Endothelial cell of umbilical vein (primary cell): ENCODE measurements at regions not wholly inside any gene's neighbourhood (a gene's known extent, or its start where the extent isn't known, plus 50 kb on each side); places are given as distances from the start of the nearest gene placed in this dataset.

Source experiments
- BruUV-seq: library from RNA; stranded (reverse); fragments of 400-500 nt; replicated peaks from 2 replicates; lab custom pipeline; 2021; lab: Mats Ljungman, UMichigan
- CTCF ChIA-PET: fragments of 300-600, 350-600 bp; sonication (Branson Sonifier 250); formaldehyde crosslinking; loops from one replicate; lab custom pipeline; 2021; ENCODE audit warnings: antibody characterized with exemption, inconsistent platforms; lab: Charles Lee
- POLR2A ChIA-PET: fragments of 300-600, 350-600 bp; sonication (Branson Sonifier 250); formaldehyde crosslinking; loops from one replicate; lab custom pipeline; 2021; ENCODE audit warnings: antibody characterized with exemption, inconsistent platforms; lab: Charles Lee
- DNase-seq: peaks from one replicate; pipeline ENCODE4 v3.0.0-alpha.2; 2011; ENCODE audit warnings: low read depth, low spot score
- FAIRE-seq: peaks from 2 replicates; lab custom pipeline; 2011; peaks lifted over from hg19 to GRCh38; lab: Jason Lieb, UNC
- H2AFZ ChIP-seq: 2 replicates; pipeline ENCODE4 v1.6.0; 2012; ENCODE audit warnings: low read depth, low read length, control low read depth, inconsistent platforms
- H3K27ac ChIP-seq: 2 replicates; pipeline ENCODE4 v1.5.1; 2011; ENCODE audit warnings: low read depth, mild to moderate bottlenecking, control low read depth, low read length, moderate library complexity; ENCODE audit not compliant: insufficient read depth
- H3K27me3 ChIP-seq, 2 experiments: 2 replicates each; pipeline versions ENCODE4 v1.6.0 to v1.6.1; 2011; ENCODE audit warnings: low read length in 2 of 2, mixed read lengths in 1 of 2; ENCODE audit not compliant: control insufficient read depth in 2 of 2, insufficient read depth in 2 of 2
- H3K36me3 ChIP-seq, 2 experiments: 2 replicates in 1 of 2; 3 replicates in 1 of 2; pipeline ENCODE4 v1.5.1; 2011; ENCODE audit warnings: low read length in 2 of 2, mild to moderate bottlenecking in 1 of 2, moderate library complexity in 1 of 2; ENCODE audit not compliant: control insufficient read depth in 2 of 2, insufficient read depth in 2 of 2; ENCODE audit errors: extremely low read depth in 1 of 2
- H3K4me1 ChIP-seq: 3 replicates; pipeline ENCODE4 v1.5.1; 2011; ENCODE audit warnings: mild to moderate bottlenecking, low read length; ENCODE audit not compliant: control insufficient read depth, insufficient read depth; ENCODE audit errors: extremely low read depth
- H3K4me2 ChIP-seq: 2 replicates; pipeline ENCODE4 v1.6.1; 2011; ENCODE audit warnings: low read length, control low read depth, mixed read lengths; ENCODE audit not compliant: insufficient read depth
- H3K4me3 ChIP-seq, 3 experiments: fragments of 200-600 bp in 1 of 3; sonication (generic), shearing (Covaris generic) in 1 of 3; replicated peaks in 1 of 3; 2 replicates each; pipeline ENCODE4 v1.5.1; 2011 to 2016; ENCODE audit warnings: control low read depth in 3 of 3, low read length in 3 of 3, mild to moderate bottlenecking in 2 of 3, inconsistent platforms in 1 of 3, low read depth in 1 of 3, moderate library complexity in 1 of 3; ENCODE audit not compliant: insufficient read depth in 1 of 3
- H3K79me2 ChIP-seq: 2 replicates; pipeline ENCODE4 v1.6.0; 2012; ENCODE audit warnings: low read length, inconsistent platforms; ENCODE audit not compliant: control insufficient read depth, insufficient read depth
- H3K9ac ChIP-seq: replicated peaks from 2 replicates; pipeline ENCODE3; 2011; ENCODE audit warnings: low read length, control low read depth; ENCODE audit not compliant: insufficient read depth; ENCODE audit errors: extremely low read depth
- H3K9me1 ChIP-seq: replicated peaks from 3 replicates; pipeline ENCODE4 v1.6.0; 2011; ENCODE audit warnings: mild to moderate bottlenecking, low read length; ENCODE audit not compliant: control insufficient read depth, insufficient read depth; ENCODE audit errors: extremely low read depth
- H3K9me3 ChIP-seq: replicated peaks from 2 replicates; pipeline ENCODE4 v1.5.1; 2012; ENCODE audit warnings: low read length, inconsistent platforms; ENCODE audit not compliant: control insufficient read depth, insufficient read depth
- H4K20me1 ChIP-seq: replicated peaks from 2 replicates; pipeline ENCODE3; 2011; ENCODE audit warnings: mild to moderate bottlenecking, low read length; ENCODE audit not compliant: control insufficient read depth, insufficient read depth; ENCODE audit errors: extremely low read depth
- EZH2 ChIP-seq: IDR thresholded peaks from 2 replicates; pipeline ENCODE4 v1.6.1; 2012; ENCODE audit warnings: borderline replicate concordance, low read depth, mild to moderate bottlenecking, moderate library complexity, low read length, inconsistent platforms; ENCODE audit not compliant: severe bottlenecking
- FOS ChIP-seq: IDR thresholded peaks from 2 replicates; pipeline ENCODE4 v1.6.1; 2011; ENCODE audit warnings: mild to moderate bottlenecking, low read length, moderate library complexity, borderline replicate concordance; ENCODE audit not compliant: insufficient read depth
- GATA2 ChIP-seq: IDR thresholded peaks from 2 replicates; pipeline ENCODE4 v1.7.0; 2011; ENCODE audit warnings: low read depth, mild to moderate bottlenecking, moderate library complexity, mixed read lengths, low read length; ENCODE audit not compliant: insufficient read length, insufficient read depth
- JUN ChIP-seq: IDR thresholded peaks from 2 replicates; pipeline ENCODE4 v1.6.1; 2011; ENCODE audit warnings: borderline replicate concordance, low read depth; ENCODE audit not compliant: insufficient read length, insufficient read depth
- MYC ChIP-seq: IDR thresholded peaks from one replicate; pipeline ENCODE4 v1.6.1; 2011; ENCODE audit warnings: mild to moderate bottlenecking, low read depth, low read length
- POLR2A ChIP-seq: IDR thresholded peaks from 2 replicates; pipeline ENCODE4 v1.6.1; 2012; ENCODE audit warnings: low read depth, mild to moderate bottlenecking, control low read depth, low read length
- POLR2AphosphoS5 ChIP-seq: IDR thresholded peaks from 2 replicates; pipeline ENCODE4 v1.6.1; 2012; ENCODE audit warnings: low read depth, mild to moderate bottlenecking, control low read depth, low read length, moderate library complexity; ENCODE audit not compliant: insufficient read depth
- dilution Hi-C: fragments of 300-500 bp; cut with MboI; formaldehyde crosslinking; loops from one replicate; pipeline ENCODE4 v1.15.0; 2019; ENCODE audit warnings: low sequenced_read_pairs; ENCODE audit not compliant: extremely low pct_ligation_motif_present
- intact Hi-C: fragments of 100-400 bp; cut with micrococcal nuclease; formaldehyde crosslinking; loops from one replicate; pipeline ENCODE4 v1.10.0; 2022
- TF ChIP-seq, protein P1 (sequence below): IDR thresholded peaks from 2 replicates; pipeline ENCODE4 v1.6.1; 2011; ENCODE audit not compliant: insufficient read depth, insufficient read length
- TF ChIP-seq, protein P2 (sequence below), 2 donors: IDR thresholded peaks; 1 replicate in 1 of 2; 2 replicates in 1 of 2; pipeline ENCODE4 v1.5.1; 2011; ENCODE audit warnings: low read length in 2 of 2, mild to moderate bottlenecking in 2 of 2, moderate library complexity in 2 of 2, control low read depth in 1 of 2, inconsistent platforms in 1 of 2, low read depth in 1 of 2; ENCODE audit not compliant: insufficient read depth in 1 of 2; ENCODE audit errors: extremely low read depth in 1 of 2

DNA sequence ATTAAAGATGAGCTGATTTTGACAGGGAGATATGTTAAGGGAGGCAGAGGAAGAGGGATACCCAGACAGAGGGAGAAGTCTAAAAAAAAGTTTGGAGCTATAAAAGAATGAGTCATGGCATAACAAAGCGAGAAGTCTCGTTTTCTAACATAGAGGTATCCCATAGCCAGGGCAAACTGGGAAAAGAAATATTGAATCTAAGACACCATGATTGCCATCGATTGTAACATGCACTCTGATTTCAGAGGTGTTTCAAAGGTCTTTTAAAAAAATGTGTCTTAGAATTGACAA, 110.7 kb downstream of the MDH1 start:
- Histone ChIP-seq H3K9ac (no peak overlapping the region), H3K9me3 (no peaks in the 10 kb centered on the region), H3K4me3 (no peak overlapping the region), H3K9me1 (no peaks in the 10 kb centered on the region), H4K20me1 (no peaks in the 10 kb centered on the region), H3K36me3 (no peaks in the 10 kb centered on the region), H3K27ac (peak overlapping the region; percentile 48), H3K4me1 (peaks cover 16% of the 10 kb centered on the region), H3K27me3 (no peaks in the 10 kb centered on the region), H2AFZ (peak overlapping the region; percentile 27), H3K79me2 (no peaks in the 10 kb centered on the region), H3K4me2 (peak overlapping the region; percentile 17)
- intact Hi-C loops (loop anchor here (1.0 to 10.0 kb wide), 3 partner anchors 37 to 315 kb away; partner anchors contain the start of genes UGP2 and VPS54), dilution Hi-C loops (no loop called here)
- CTCF ChIA-PET, result interaction anchor here (0.7 to 2.9 kb wide), 30 partner anchors 10 to 628 kb away, joined by 3 to 80 read pairs (median 6); partner anchors contain the start of genes MDH1, UGP2 and WDPCP
- peak; percentile 26 for FAIRE-seq
- no TSS peak for BruUV-seq
- no peak for DNase-seq
- TF ChIP-seq JUN (peak; percentile 12), FOS (peak; percentile 70), POLR2A (no peak)
- POLR2A ChIA-PET, result interaction anchor here (1.6 kb wide), 1 partner anchor 141 kb away, joined by 8 read pairs; the partner anchor contains the start of gene UGP2

DNA sequence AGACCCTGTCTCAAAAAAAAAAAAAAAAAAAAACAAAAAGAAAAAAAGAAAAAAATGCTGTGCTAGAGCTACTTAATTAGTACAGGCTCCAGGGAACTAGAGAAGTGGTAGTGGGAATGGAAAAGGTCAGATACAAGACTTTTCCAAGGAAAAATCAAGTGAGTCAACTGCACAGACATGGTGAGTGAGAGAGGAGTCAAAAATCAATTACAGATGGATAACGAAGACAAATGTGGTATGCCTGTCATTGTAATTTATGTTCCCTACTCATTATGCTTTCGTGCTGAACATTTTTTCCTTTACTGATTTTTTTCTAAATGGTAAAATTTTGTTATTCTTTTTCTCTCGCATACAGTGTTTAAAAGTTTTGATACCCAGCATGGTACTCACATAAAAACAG, 111.5 kb downstream of the MDH1 start:
- no peaks in the 10 kb centered on the region for H3K27me3 ChIP-seq
- ChIA-PET CTCF (interaction anchor here (1.3 to 2.9 kb wide), 8 partner anchors 28 to 161 kb away, joined by 3 to 80 read pairs (median 12); partner anchors contain the start of gene UGP2), POLR2A (no interaction called here)
- H3K79me2 ChIP-seq, result no peaks in the 10 kb centered on the region
- H3K9me3 ChIP-seq, result no peaks in the 10 kb centered on the region
- TF ChIP-seq POLR2AphosphoS5, result no peak
- TF ChIP-seq MYC, result no peak
- TF ChIP-seq JUN, result no peak
- no peak for TF ChIP-seq EZH2
- TF ChIP-seq, protein P1, sequence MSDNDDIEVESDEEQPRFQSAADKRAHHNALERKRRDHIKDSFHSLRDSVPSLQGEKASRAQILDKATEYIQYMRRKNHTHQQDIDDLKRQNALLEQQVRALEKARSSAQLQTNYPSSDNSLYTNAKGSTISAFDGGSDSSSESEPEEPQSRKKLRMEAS, result no peak
- TF ChIP-seq POLR2A, result no peak
- no peak for TF ChIP-seq GATA2
- TF ChIP-seq, protein P2, sequence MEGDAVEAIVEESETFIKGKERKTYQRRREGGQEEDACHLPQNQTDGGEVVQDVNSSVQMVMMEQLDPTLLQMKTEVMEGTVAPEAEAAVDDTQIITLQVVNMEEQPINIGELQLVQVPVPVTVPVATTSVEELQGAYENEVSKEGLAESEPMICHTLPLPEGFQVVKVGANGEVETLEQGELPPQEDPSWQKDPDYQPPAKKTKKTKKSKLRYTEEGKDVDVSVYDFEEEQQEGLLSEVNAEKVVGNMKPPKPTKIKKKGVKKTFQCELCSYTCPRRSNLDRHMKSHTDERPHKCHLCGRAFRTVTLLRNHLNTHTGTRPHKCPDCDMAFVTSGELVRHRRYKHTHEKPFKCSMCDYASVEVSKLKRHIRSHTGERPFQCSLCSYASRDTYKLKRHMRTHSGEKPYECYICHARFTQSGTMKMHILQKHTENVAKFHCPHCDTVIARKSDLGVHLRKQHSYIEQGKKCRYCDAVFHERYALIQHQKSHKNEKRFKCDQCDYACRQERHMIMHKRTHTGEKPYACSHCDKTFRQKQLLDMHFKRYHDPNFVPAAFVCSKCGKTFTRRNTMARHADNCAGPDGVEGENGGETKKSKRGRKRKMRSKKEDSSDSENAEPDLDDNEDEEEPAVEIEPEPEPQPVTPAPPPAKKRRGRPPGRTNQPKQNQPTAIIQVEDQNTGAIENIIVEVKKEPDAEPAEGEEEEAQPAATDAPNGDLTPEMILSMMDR (IDR thresholded peaks at IDR 0.05; ENCODE audit: extremely low read depth in 1 of 2, insufficient read depth in 1 of 2, low read depth in 1 of 2, low read length in 2 of 2), result no peak
- intact Hi-C loops, result no loop called here
- no peaks in the 10 kb centered on the region for H3K36me3 ChIP-seq
- FAIRE-seq, result no peak
- no peaks in the 10 kb centered on the region for H4K20me1 ChIP-seq
- H3K4me2 ChIP-seq, result no peak overlapping the region
- no peak overlapping the region for H3K27ac ChIP-seq
- DNase-seq, result no peak
- H3K4me1 ChIP-seq, result peaks cover 16% of the 10 kb centered on the region
- H3K9me1 ChIP-seq, result no peaks in the 10 kb centered on the region
- dilution Hi-C loops, result no loop called here
- no peak overlapping the region for H3K9ac ChIP-seq
- no TSS peak for BruUV-seq
- no peak overlapping the region for H3K4me3 ChIP-seq
- no peak overlapping the region for H2AFZ ChIP-seq
